SJSA1 (cell line): ENCODE measurements at regions not wholly inside any gene's neighbourhood (a gene's known extent, or its start where the extent isn't known, plus 50 kb on each side); places are given as distances from the start of the nearest gene placed in this dataset.

Experiments used
- DNase-seq, 2 experiments: peaks; one replicate each; pipeline ENCODE4 v3.0.0-alpha.2; 2015 to 2020; ENCODE audit warnings: low spot score in 2 of 2, low read depth in 1 of 2
- H3K27ac ChIP-seq: fragments of 250-450 bp; sonication (Bioruptor Pico); 2 replicates; pipeline ENCODE4 v1.5.1; 2020; ENCODE audit warnings: mild to moderate bottlenecking, moderate library complexity
- H3K27me3 ChIP-seq: fragments of 250-450 bp; sonication (Bioruptor Pico); replicated peaks from 2 replicates; pipeline ENCODE4 v1.5.1; 2020; ENCODE audit warnings: mild to moderate bottlenecking, moderate library complexity
- H3K36me3 ChIP-seq: fragments of 250-450 bp; sonication (Bioruptor Pico); 2 replicates; pipeline ENCODE4 v1.5.1; 2020; ENCODE audit warnings: mild to moderate bottlenecking
- H3K4me1 ChIP-seq: fragments of 250-450 bp; sonication (Bioruptor Pico); replicated peaks from 2 replicates; pipeline ENCODE4 v1.6.1; 2021; ENCODE audit warnings: mild to moderate bottlenecking
- H3K4me3 ChIP-seq: fragments of 250-450 bp; sonication (Bioruptor Pico); 2 replicates; pipeline ENCODE4 v1.5.1; 2020; ENCODE audit warnings: mild to moderate bottlenecking
- H3K9me3 ChIP-seq: fragments of 250-450 bp; sonication (Bioruptor Pico); replicated peaks from 2 replicates; pipeline ENCODE4 v1.5.1; 2020; ENCODE audit warnings: mild to moderate bottlenecking

DNA sequence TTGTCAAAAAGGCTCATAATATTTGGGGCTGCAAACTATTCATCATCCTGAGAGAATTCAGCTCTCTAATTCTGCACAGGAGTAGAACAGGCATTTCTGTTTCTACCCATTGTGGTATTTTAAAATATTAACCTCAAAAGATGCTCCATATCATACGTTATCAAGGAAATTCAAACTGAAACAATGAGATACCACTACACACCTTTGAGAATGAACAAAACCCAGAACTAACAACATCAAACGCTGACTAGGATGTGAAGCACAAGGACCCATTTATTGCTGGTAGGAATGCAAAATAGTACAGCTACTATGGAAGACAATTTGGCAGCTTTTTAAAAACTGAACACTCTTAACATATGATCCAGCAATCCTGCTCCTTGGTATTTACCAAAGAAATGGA is 171.8 kb downstream of the DUSP6 start:
- Histone ChIP-seq H3K27ac (no peak overlapping the region), H3K27me3 (no peaks in the 10 kb centered on the region), H3K4me3 (no peak overlapping the region), H3K4me1 (no peaks in the 10 kb centered on the region), H3K36me3 (no peaks in the 10 kb centered on the region), H3K9me3 (no peaks in the 10 kb centered on the region)
- no peak for DNase-seq

DNA sequence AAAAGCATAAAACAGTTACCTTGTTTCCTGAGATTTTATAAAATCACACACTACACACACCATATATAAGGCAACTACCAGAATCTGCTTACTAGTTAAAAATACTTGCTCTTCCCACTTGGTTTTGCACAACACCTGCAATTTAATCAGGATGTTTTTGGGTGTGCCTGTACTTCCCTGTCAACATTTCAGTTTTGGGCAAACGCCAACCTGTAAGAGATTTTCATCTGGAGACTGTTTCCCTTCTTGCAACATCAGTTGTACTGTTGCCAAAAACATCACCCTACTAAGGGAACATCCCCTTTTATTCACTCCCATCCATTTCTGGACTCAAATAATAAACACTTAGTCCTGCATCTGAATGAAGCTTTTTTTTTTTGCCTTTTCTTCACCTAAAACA is 172.3 kb downstream of the DUSP6 start:
- Histone ChIP-seq H3K4me1 (no peaks in the 10 kb centered on the region), H3K9me3 (no peaks in the 10 kb centered on the region), H3K4me3 (no peak overlapping the region), H3K36me3 (no peaks in the 10 kb centered on the region), H3K27ac (no peak overlapping the region), H3K27me3 (no peaks in the 10 kb centered on the region)
- no peak for DNase-seq

- no peaks in the 10 kb centered on the region for H3K9me3 ChIP-seq
These were observed 173.1 kb downstream of the DUSP6 start for GRCh38 chr12:89179245-89179644.

GRCh38 chr12:89177802-89178395 is 174.4 kb downstream of the DUSP6 start:
- Histone ChIP-seq H3K27ac (no peak overlapping the region), H3K4me3 (no peak overlapping the region), H3K9me3 (no peaks in the 10 kb centered on the region), H3K27me3 (no peaks in the 10 kb centered on the region), H3K36me3 (no peaks in the 10 kb centered on the region), H3K4me1 (no peaks in the 10 kb centered on the region)
- DNase-seq, result no peak

More at GRCh38 chr12:89179245-89179644, 173.1 kb downstream of the DUSP6 start:
- H3K27ac ChIP-seq, result no peak overlapping the region
- no peaks in the 10 kb centered on the region for H3K27me3 ChIP-seq
- no peak overlapping the region for H3K4me3 ChIP-seq
- no peaks in the 10 kb centered on the region for H3K36me3 ChIP-seq
- no peak for DNase-seq
- no peaks in the 10 kb centered on the region for H3K4me1 ChIP-seq

DNA sequence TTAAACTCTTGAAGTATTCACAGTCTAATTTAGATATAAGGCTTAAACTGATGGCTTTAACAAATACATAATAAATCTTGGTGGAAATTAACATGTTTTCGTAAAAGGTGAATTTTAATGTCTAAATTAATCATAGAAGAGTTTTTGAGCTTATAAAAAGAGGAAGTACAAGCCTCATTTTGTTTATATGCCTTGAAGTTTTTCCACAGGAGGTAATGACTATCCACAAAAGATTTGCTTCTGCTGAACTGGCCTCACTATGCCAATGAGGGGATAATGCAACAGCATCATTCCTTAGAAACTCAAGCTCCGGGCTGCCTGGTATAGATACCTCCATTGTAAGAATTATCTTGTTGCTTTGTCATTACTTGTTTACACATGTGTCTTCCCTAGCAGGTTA is 175.6 kb downstream of the DUSP6 start:
- no peak for DNase-seq
- Histone ChIP-seq H3K27ac (no peak overlapping the region), H3K27me3 (no peaks in the 10 kb centered on the region), H3K4me3 (no peak overlapping the region), H3K36me3 (no peaks in the 10 kb centered on the region), H3K4me1 (no peaks in the 10 kb centered on the region), H3K9me3 (no peaks in the 10 kb centered on the region)

- no peaks in the 10 kb centered on the region for H3K4me1 ChIP-seq
- H3K4me3 ChIP-seq, result no peak overlapping the region
- no peaks in the 10 kb centered on the region for H3K9me3 ChIP-seq
- no peak for DNase-seq
- H3K36me3 ChIP-seq, result no peaks in the 10 kb centered on the region
- no peaks in the 10 kb centered on the region for H3K27me3 ChIP-seq
- no peak overlapping the region for H3K27ac ChIP-seq
These were observed 178.6 kb downstream of the DUSP6 start for GRCh38 chr12:89173678-89174077.

DNA sequence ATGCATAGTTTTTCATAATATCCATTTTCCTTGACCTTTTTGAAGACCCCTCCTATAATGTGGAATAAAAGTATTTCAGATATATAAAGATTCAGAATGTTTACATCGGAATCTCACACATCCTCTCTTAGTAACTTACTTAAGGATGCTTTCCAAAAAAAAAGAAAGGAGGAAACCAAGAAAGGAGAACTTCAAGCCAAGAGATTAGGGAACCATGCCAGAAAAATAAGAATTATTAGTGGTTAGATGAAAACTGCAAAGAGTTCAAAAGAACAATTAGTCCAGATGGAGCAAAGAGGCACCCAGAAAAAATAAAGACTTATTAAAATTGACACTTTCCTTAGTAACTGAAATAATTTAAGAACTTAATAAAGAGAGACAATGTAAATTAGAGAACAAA is 179.2 kb downstream of the DUSP6 start:
- no peaks in the 10 kb centered on the region for H3K27me3 ChIP-seq
- no peaks in the 10 kb centered on the region for H3K36me3 ChIP-seq
- no peak for DNase-seq
- H3K27ac ChIP-seq, result no peak overlapping the region
- peaks cover under 1% of the 10 kb centered on the region; the same call in 1 of the 2 replicates for H3K4me1 ChIP-seq
- H3K9me3 ChIP-seq, result no peaks in the 10 kb centered on the region
- H3K4me3 ChIP-seq, result no peak overlapping the region

GRCh38 chr12:89172224-89172623 is 180.1 kb downstream of the DUSP6 start:
- Histone ChIP-seq H3K36me3 (no peaks in the 10 kb centered on the region), H3K4me1 (peaks cover 4% of the 10 kb centered on the region; the same call in 1 of the 2 replicates), H3K27me3 (no peaks in the 10 kb centered on the region), H3K27ac (no peak overlapping the region), H3K4me3 (no peak overlapping the region), H3K9me3 (no peaks in the 10 kb centered on the region)
- no peak for DNase-seq

DNA sequence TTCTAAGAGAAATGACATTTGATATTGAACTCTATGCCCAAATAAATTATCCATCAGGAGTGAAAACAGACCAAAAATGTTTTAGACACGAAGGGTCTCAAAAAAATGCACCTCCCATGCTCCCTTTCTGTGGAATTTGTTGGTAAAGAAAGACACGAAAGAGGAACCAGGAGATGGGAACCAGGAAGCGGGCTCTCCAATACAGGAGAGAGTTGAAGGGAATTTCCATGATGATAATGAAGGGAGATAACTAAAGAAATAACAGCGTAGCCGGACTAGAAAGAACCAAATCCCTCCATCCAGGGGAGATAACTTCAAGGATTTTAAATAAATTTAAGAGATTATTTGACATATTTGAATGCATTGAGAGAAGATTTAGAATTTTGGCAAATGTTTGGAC is 183.0 kb downstream of the DUSP6 start:
- H3K36me3 ChIP-seq, result no peaks in the 10 kb centered on the region

DNA sequence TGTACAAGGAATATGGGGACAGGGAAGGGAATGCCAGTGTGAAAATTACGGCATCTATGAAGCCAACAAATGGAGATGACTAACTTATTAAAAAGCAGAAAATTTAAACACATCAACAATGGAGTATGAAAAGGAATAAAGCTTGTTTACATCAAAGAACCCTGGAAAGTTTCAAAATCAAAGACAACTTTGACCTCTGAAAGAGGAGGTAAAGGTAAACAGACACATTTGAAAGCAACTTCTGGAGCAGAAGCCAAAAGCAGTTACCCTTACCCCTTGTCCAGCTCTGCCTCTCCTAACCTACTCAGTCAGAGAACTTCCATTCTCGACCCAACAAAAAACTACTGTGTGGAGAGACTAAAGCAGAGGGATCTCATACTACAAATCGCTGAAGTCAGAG is 184.3 kb downstream of the DUSP6 start:
- no peak overlapping the region for H3K4me3 ChIP-seq
- H3K27ac ChIP-seq, result no peak overlapping the region
- no peak for DNase-seq
- H3K36me3 ChIP-seq, result no peaks in the 10 kb centered on the region
- no peaks in the 10 kb centered on the region for H3K9me3 ChIP-seq
- H3K27me3 ChIP-seq, result no peaks in the 10 kb centered on the region
- peaks cover 9% of the 10 kb centered on the region; the same call in 1 of the 2 replicates for H3K4me1 ChIP-seq

More for the DNA sequence above, 183.0 kb downstream of the DUSP6 start:
- DNase-seq, result no peak
- Histone ChIP-seq H3K27ac (no peak overlapping the region), H3K9me3 (no peaks in the 10 kb centered on the region), H3K4me1 (peaks cover 4% of the 10 kb centered on the region; the same call in 1 of the 2 replicates), H3K27me3 (no peaks in the 10 kb centered on the region), H3K4me3 (no peak overlapping the region)

GRCh38 chr12:89166525-89166934 is 185.8 kb downstream of the DUSP6 start:
- Histone ChIP-seq H3K27ac (peak overlapping the region; percentile 19), H3K9me3 (no peaks in the 10 kb centered on the region), H3K4me1 (peaks cover 14% of the 10 kb centered on the region), H3K27me3 (no peaks in the 10 kb centered on the region), H3K4me3 (no peak overlapping the region), H3K36me3 (no peaks in the 10 kb centered on the region)
- DNase-seq, result no peak

GRCh38 chr12:89166121-89166520 is 186.2 kb downstream of the DUSP6 start:
- DNase-seq, result no peak
- H3K36me3 ChIP-seq, result no peaks in the 10 kb centered on the region
- H3K27me3 ChIP-seq, result no peaks in the 10 kb centered on the region
- H3K27ac ChIP-seq, result no peak overlapping the region
- H3K4me3 ChIP-seq, result no peak overlapping the region
- peaks cover 14% of the 10 kb centered on the region for H3K4me1 ChIP-seq
- H3K9me3 ChIP-seq, result no peaks in the 10 kb centered on the region

- H3K4me1 ChIP-seq, result peaks cover 14% of the 10 kb centered on the region
- no peaks in the 10 kb centered on the region for H3K9me3 ChIP-seq
- no peaks in the 10 kb centered on the region for H3K27me3 ChIP-seq
- no peak overlapping the region for H3K4me3 ChIP-seq
- no peak overlapping the region for H3K27ac ChIP-seq
- no peaks in the 10 kb centered on the region for H3K36me3 ChIP-seq
- DNase-seq, result no peak
These were observed 186.6 kb downstream of the DUSP6 start for GRCh38 chr12:89165703-89166102.

- no peaks in the 10 kb centered on the region for H3K9me3 ChIP-seq
- H3K27ac ChIP-seq, result no peak overlapping the region
- H3K27me3 ChIP-seq, result no peaks in the 10 kb centered on the region
- H3K4me3 ChIP-seq, result no peak overlapping the region
- H3K36me3 ChIP-seq, result no peaks in the 10 kb centered on the region
- no peak for DNase-seq
- peaks cover 14% of the 10 kb centered on the region for H3K4me1 ChIP-seq
These were observed 188.4 kb downstream of the DUSP6 start for GRCh38 chr12:89163918-89164317.
